ENCODE measurements at regions not wholly inside any gene's neighbourhood (a gene's known extent, or its start where the extent isn't known, plus 50 kb on each side); places are given as distances from the start of the nearest gene placed in this dataset.
"Not testable (repeated sequence)": the region's sequence is repeated elsewhere in the genome, so short reads cannot be mapped to it uniquely, and the experiment has no call there.

- no peak overlapping the region for H3K4me3 ChIP-seq (ENCODE audit: low read depth, low read length)
These were observed 536.4 kb upstream of the ADGRL3 start for GRCh38 chr4:60663769-60664168.

GRCh38 chr4:60682901-60683300 is 517.2 kb upstream of the ADGRL3 start:
- ChIA-PET POLR2A (interaction anchor here (0.7 kb wide), 1 partner anchor 64 kb away, joined by 4 read pairs; no protein-coding TSS in a partner anchor), CTCF (no interaction called here)
- peak; percentile 50 for DNase-seq (ENCODE audit: low read depth)
- no peak for TF ChIP-seq CTCF (IDR thresholded peaks at IDR 0.05; ENCODE audit: insufficient read depth, low read depth, low read length)
- no peaks in the 10 kb centered on the region for H3K36me3 ChIP-seq (ENCODE audit: control insufficient read depth, insufficient read depth, low read length)
- no peaks in the 10 kb centered on the region for H3K27me3 ChIP-seq (ENCODE audit: control insufficient read depth, insufficient read depth, low read length)
- peak overlapping the region; percentile 26 for H3K4me3 ChIP-seq (ENCODE audit: low read depth, low read length)

More at GRCh38 chr4:60663769-60664168, 536.4 kb upstream of the ADGRL3 start:
- no peak for DNase-seq (ENCODE audit: low read depth)
- Histone ChIP-seq H3K27me3 (ENCODE audit: control insufficient read depth, insufficient read depth, low read length) (no peaks in the 10 kb centered on the region), H3K36me3 (ENCODE audit: control insufficient read depth, insufficient read depth, low read length) (no peaks in the 10 kb centered on the region)
- CTCF ChIA-PET, result no interaction called here
- POLR2A ChIA-PET, result no interaction called here
- no peak for TF ChIP-seq CTCF (IDR thresholded peaks at IDR 0.05; ENCODE audit: insufficient read depth, low read depth, low read length)

- H3K27me3 ChIP-seq (ENCODE audit: control insufficient read depth, insufficient read depth, low read length), result no peaks in the 10 kb centered on the region
- CTCF ChIA-PET, result no interaction called here
- TF ChIP-seq CTCF (IDR thresholded peaks at IDR 0.05; ENCODE audit: insufficient read depth, low read depth, low read length), result no peak
- no peaks in the 10 kb centered on the region for H3K36me3 ChIP-seq (ENCODE audit: control insufficient read depth, insufficient read depth, low read length)
- DNase-seq (ENCODE audit: low read depth), result peak; percentile 74
- H3K4me3 ChIP-seq (ENCODE audit: low read depth, low read length), result peak overlapping the region; percentile 26
- POLR2A ChIA-PET, result interaction anchor here (0.7 kb wide), 1 partner anchor 64 kb away, joined by 4 read pairs; no protein-coding TSS in a partner anchor
These were observed 516.8 kb upstream of the ADGRL3 start for GRCh38 chr4:60683357-60683756.

GRCh38 chr4:60683973-60684372 is 516.2 kb upstream of the ADGRL3 start:
- DNase-seq (ENCODE audit: low read depth), result peak; percentile 66
- peak overlapping the region; percentile 26 for H3K4me3 ChIP-seq (ENCODE audit: low read depth, low read length)
- TF ChIP-seq CTCF (IDR thresholded peaks at IDR 0.05; ENCODE audit: insufficient read depth, low read depth, low read length), result no peak
- POLR2A ChIA-PET, result no interaction called here
- CTCF ChIA-PET, result interaction anchor here (0.9 kb wide), 1 partner anchor 13 kb away, joined by 3 read pairs; no protein-coding TSS in a partner anchor
- H3K27me3 ChIP-seq (ENCODE audit: control insufficient read depth, insufficient read depth, low read length), result no peaks in the 10 kb centered on the region
- H3K36me3 ChIP-seq (ENCODE audit: control insufficient read depth, insufficient read depth, low read length), result no peaks in the 10 kb centered on the region

GRCh38 chr4:60696062-60696461 is 504.1 kb upstream of the ADGRL3 start:
- H3K36me3 ChIP-seq (ENCODE audit: control insufficient read depth, insufficient read depth, low read length); DNase-seq (ENCODE audit: low read depth); H3K27me3 ChIP-seq (ENCODE audit: control insufficient read depth, insufficient read depth, low read length); POLR2A ChIA-PET; H3K4me3 ChIP-seq (ENCODE audit: low read depth, low read length): not testable (repeated sequence)
- CTCF ChIA-PET, result interaction anchor here (1.2 to 1.5 kb wide), 2 partner anchors 12 to 19 kb away, joined by 3 read pairs; no protein-coding TSS in a partner anchor

- ChIA-PET CTCF (no interaction called here), POLR2A (no interaction called here)
- no peak for DNase-seq (ENCODE audit: low read depth)
- Histone ChIP-seq H3K27me3 (ENCODE audit: control insufficient read depth, insufficient read depth, low read length) (no peaks in the 10 kb centered on the region), H3K36me3 (ENCODE audit: control insufficient read depth, insufficient read depth, low read length) (no peaks in the 10 kb centered on the region), H3K4me3 (ENCODE audit: low read depth, low read length) (no peak overlapping the region)
- no peak for TF ChIP-seq CTCF (IDR thresholded peaks at IDR 0.05; ENCODE audit: insufficient read depth, low read depth, low read length)
These were observed 491.1 kb upstream of the ADGRL3 start for GRCh38 chr4:60709061-60709460.
